Liver (tissue), 8 donors: ENCODE measurements at regions not wholly inside any gene's neighbourhood (a gene's known extent, or its start where the extent isn't known, plus 50 kb on each side); places are given as distances from the start of the nearest gene placed in this dataset.

Experiments used
- DNase-seq: peaks from one replicate; pipeline ENCODE4 v3.0.0-alpha.2; 2017; ENCODE audit warnings: low spot score
- H3K27ac ChIP-seq, 2 donors: one replicate each; pipeline ENCODE4 v1.7.0; 2013; ENCODE audit warnings: inconsistent platforms in 2 of 2, low read length in 2 of 2, control low read depth in 1 of 2, low read depth in 1 of 2, mild to moderate bottlenecking in 1 of 2
- H3K27me3 ChIP-seq, 4 donors: one replicate each; pipeline versions ENCODE4 v1.6.1 to v1.7.0; 2013; ENCODE audit warnings: low read length in 3 of 4, inconsistent platforms in 1 of 4, mild to moderate bottlenecking in 1 of 4, moderate library complexity in 1 of 4; ENCODE audit not compliant: control insufficient read depth in 4 of 4, insufficient read depth in 4 of 4
- H3K36me3 ChIP-seq, 4 donors: one replicate each; pipeline versions ENCODE4 v1.6.1 to v1.7.0; 2013; ENCODE audit warnings: low read length in 3 of 4, mild to moderate bottlenecking in 3 of 4, low read depth in 1 of 4, moderate library complexity in 1 of 4; ENCODE audit not compliant: control insufficient read depth in 4 of 4, insufficient read depth in 3 of 4
- H3K4me1 ChIP-seq, 4 donors: one replicate each; pipeline versions ENCODE4 v1.6.1 to v1.7.0; 2013; ENCODE audit warnings: low read length in 3 of 4, mild to moderate bottlenecking in 3 of 4, moderate library complexity in 1 of 4; ENCODE audit not compliant: control insufficient read depth in 4 of 4, insufficient read depth in 4 of 4
- H3K4me3 ChIP-seq, 3 donors: one replicate each; pipeline versions ENCODE4 v1.6.1 to v1.7.0; 2013; ENCODE audit warnings: low read length in 3 of 3, control low read depth in 1 of 3, low read depth in 1 of 3, mild to moderate bottlenecking in 1 of 3
- H3K9ac ChIP-seq, 2 donors: one replicate each; pipeline ENCODE4 v1.7.0; 2013; ENCODE audit warnings: low read length in 2 of 2, mild to moderate bottlenecking in 2 of 2, moderate library complexity in 2 of 2, control low read depth in 1 of 2, low read depth in 1 of 2
- H3K9me3 ChIP-seq, 4 donors: one replicate each; pipeline versions ENCODE4 v1.6.1 to v1.7.0; 2013; ENCODE audit warnings: low read length in 3 of 4; ENCODE audit not compliant: control insufficient read depth in 4 of 4
- ATF3 ChIP-seq: IDR thresholded peaks from 2 replicates; pipeline ENCODE4 v1.6.1; 2016; ENCODE audit warnings: antibody characterized with exemption
- CTCF ChIP-seq: fragments of 150-350 bp; IDR thresholded peaks from 2 replicates; pipeline ENCODE4 v1.5.1; 2017; ENCODE audit warnings: improper control_type of control experiment, low read depth, low read length; ENCODE audit not compliant: missing input control
- EGR1 ChIP-seq, 2 donors: IDR thresholded peaks; 2 replicates each; pipeline ENCODE4 v1.6.1; 2016 to 2018; ENCODE audit warnings: antibody characterized with exemption in 2 of 2, low read depth in 2 of 2
- FOXA1 ChIP-seq: IDR thresholded peaks from 2 replicates; pipeline ENCODE4 v1.6.1; 2016; ENCODE audit warnings: antibody characterized with exemption
- FOXA2 ChIP-seq: IDR thresholded peaks from 2 replicates; pipeline ENCODE4 v1.6.1; 2016; ENCODE audit warnings: antibody characterized with exemption
- GABPA ChIP-seq, 2 donors: IDR thresholded peaks in 1 of 2; conservative IDR thresholded peaks in 1 of 2; 2 replicates each; pipeline ENCODE4 v1.6.1; 2016; ENCODE audit warnings: antibody characterized with exemption in 2 of 2, mild to moderate bottlenecking in 1 of 2, moderate library complexity in 1 of 2
- HNF4A ChIP-seq, 2 donors: conservative IDR thresholded peaks; 2 replicates each; pipeline ENCODE4 v1.6.1; 2016; ENCODE audit warnings: antibody characterized with exemption in 2 of 2, mild to moderate bottlenecking in 2 of 2
- HNF4G ChIP-seq: IDR thresholded peaks from 2 replicates; pipeline ENCODE4 v1.6.1; 2016; ENCODE audit warnings: antibody characterized with exemption
- JUND ChIP-seq, 2 donors: IDR thresholded peaks; 2 replicates each; pipeline ENCODE4 v1.6.1; 2016; ENCODE audit warnings: antibody characterized with exemption in 2 of 2
- MAX ChIP-seq: IDR thresholded peaks from 2 replicates; pipeline ENCODE4 v1.6.1; 2016; ENCODE audit warnings: antibody characterized with exemption
- NR2F2 ChIP-seq: IDR thresholded peaks from 2 replicates; pipeline ENCODE4 v1.6.1; 2016; ENCODE audit warnings: antibody characterized with exemption
- RAD21 ChIP-seq, 2 donors: IDR thresholded peaks; 2 replicates each; pipeline ENCODE4 v1.6.1; 2016; ENCODE audit warnings: antibody characterized with exemption in 2 of 2, mild to moderate bottlenecking in 2 of 2
- RXRA ChIP-seq, 2 donors: IDR thresholded peaks; 2 replicates each; pipeline ENCODE4 v1.6.1; 2017 to 2018; ENCODE audit warnings: antibody characterized with exemption in 2 of 2, mild to moderate bottlenecking in 1 of 2
- SP1 ChIP-seq: IDR thresholded peaks from 2 replicates; pipeline ENCODE4 v1.6.1; 2018; ENCODE audit warnings: antibody characterized with exemption, mild to moderate bottlenecking
- TAF1 ChIP-seq: conservative IDR thresholded peaks from 2 replicates; pipeline ENCODE4 v1.6.1; 2016; ENCODE audit warnings: antibody characterized with exemption, mild to moderate bottlenecking
- YY1 ChIP-seq: IDR thresholded peaks from 2 replicates; pipeline ENCODE4 v1.6.1; 2016; ENCODE audit warnings: antibody characterized with exemption, mild to moderate bottlenecking
- ZBTB33 ChIP-seq: IDR thresholded peaks from 2 replicates; pipeline ENCODE4 v1.6.1; 2016; ENCODE audit warnings: antibody characterized with exemption
- WGBS: extraction: QIAGEN DNeasy Blood & Tissue Kit; methylation state at CpG from one replicate; pipeline ENCODE4 v1.1.7; 2013; 5-methylcytosine and 5-hydroxymethylcytosine counted together
- donor health status: healthy.
- donor health status: healthy.
- donor health status: healthy.
- donor health status: healthy.
- donor health status: healthy.

- peaks cover 0 to 12% (median 8%) of the 10 kb centered on the region in 4 donors for H3K4me1 ChIP-seq
- TF ChIP-seq YY1, result no peak
- H3K4me3 ChIP-seq, result peak overlapping the region; percentile 79 to 95 (median 84)
- no peaks in the 10 kb centered on the region for H3K9me3 ChIP-seq
- no peaks in the 10 kb centered on the region for H3K27me3 ChIP-seq
- H3K9ac ChIP-seq, result peak overlapping the region; percentile 30 to 34
- WGBS, result 5% methylated on average over 26 of the region's 26 CpGs
- no peaks in the 10 kb centered on the region for H3K36me3 ChIP-seq
- no peak overlapping the region for H3K27ac ChIP-seq
- DNase-seq, result peak; percentile 57
These were observed 147.6 kb downstream of the GPR85 start for GRCh38 chr7:112938863-112939573.

GRCh38 chr7:112937651-112938415 is 147.6 kb upstream of the TMEM168 start:
- Histone ChIP-seq H3K4me1 (peaks cover 0 to 12% (median 8%) of the 10 kb centered on the region in 4 donors), H3K27ac (no peak overlapping the region), H3K9ac (no peak overlapping the region), H3K27me3 (no peaks in the 10 kb centered on the region), H3K4me3 (no peak overlapping the region), H3K36me3 (no peaks in the 10 kb centered on the region), H3K9me3 (no peaks in the 10 kb centered on the region)
- DNase-seq, result no peak
- no peak for TF ChIP-seq JUND (IDR thresholded peaks at IDR 0.05)
- no peak for TF ChIP-seq MAX
- no peak for TF ChIP-seq RXRA (IDR thresholded peaks at IDR 0.05)
- TF ChIP-seq FOXA1, result no peak
- TF ChIP-seq SP1, result no peak
- TF ChIP-seq HNF4A (conservative IDR thresholded peaks at IDR 0.05), result no peak
- TF ChIP-seq NR2F2, result no peak
- no peak for TF ChIP-seq ATF3
- no peak for TF ChIP-seq FOXA2
- 91% methylated on average over 3 of the region's 3 CpGs for WGBS

- DNase-seq, result no peak
- Histone ChIP-seq H3K27ac (no peak overlapping the region), H3K4me1 (peaks cover 0 to 5% (median 2%) of the 10 kb centered on the region in 4 donors), H3K9me3 (no peaks in the 10 kb centered on the region), H3K27me3 (no peaks in the 10 kb centered on the region), H3K4me3 (no peak overlapping the region), H3K9ac (no peak overlapping the region), H3K36me3 (no peaks in the 10 kb centered on the region)
- TF ChIP-seq FOXA2 (no peak), EGR1 (IDR thresholded peaks at IDR 0.05; ENCODE audit: low read depth in 2 of 2) (no peak), FOXA1 (no peak), ATF3 (no peak), GABPA (IDR thresholded peaks at IDR 0.05 in 1 of 2, conservative IDR thresholded peaks at IDR 0.05 in 1 of 2) (no peak), YY1 (no peak), JUND (IDR thresholded peaks at IDR 0.05) (no peak), RAD21 (IDR thresholded peaks at IDR 0.05) (no peak), CTCF (no peak), TAF1 (no peak), SP1 (no peak), HNF4G (no peak), NR2F2 (no peak), HNF4A (conservative IDR thresholded peaks at IDR 0.05) (no peak), ZBTB33 (no peak), RXRA (IDR thresholded peaks at IDR 0.05) (no peak), MAX (no peak)
- WGBS, result 90% methylated on average over 3 of the region's 3 CpGs
These were observed 143.4 kb upstream of the TMEM168 start for GRCh38 chr7:112933598-112933997.
